ENCODE measurements at regions not wholly inside any gene's neighbourhood (a gene's known extent, or its start where the extent isn't known, plus 50 kb on each side); places are given as distances from the start of the nearest gene placed in this dataset.
"Not testable (repeated sequence)": the region's sequence is repeated elsewhere in the genome, so short reads cannot be mapped to it uniquely, and the experiment has no call there.

DNA sequence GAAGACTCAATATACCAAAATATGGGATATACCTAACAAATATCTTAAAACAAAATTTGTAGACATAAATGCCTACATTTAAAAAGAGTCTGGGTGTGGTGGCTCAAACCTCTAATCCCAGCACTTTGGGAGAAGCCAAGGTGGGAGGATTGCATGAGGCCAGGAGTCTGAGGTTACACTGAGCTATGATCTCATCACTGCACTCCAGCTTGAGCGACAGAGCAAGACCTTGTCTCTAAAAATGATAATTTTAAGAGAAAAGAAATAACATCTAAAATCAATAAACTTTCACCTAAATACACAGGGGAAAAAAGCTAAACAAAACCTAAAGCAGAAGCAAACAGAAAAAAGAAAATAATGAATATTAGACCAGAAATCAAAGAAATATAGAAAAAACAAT lies 102.7 kb upstream of the PBX1 start:
- TF ChIP-seq EZH2phosphoT487 (IDR thresholded peaks at IDR 0.05; ENCODE audit: insufficient read depth, low read depth) (no peak), EZH2 (IDR thresholded peaks at IDR 0.05; ENCODE audit: insufficient read depth, poor library complexity, severe bottlenecking) (no peak)
- H3K9me3 ChIP-seq (ENCODE audit: low read depth), result no peaks in the 10 kb centered on the region
- no peak for DNase-seq
- H3K27ac ChIP-seq, result no peak overlapping the region
- no peak overlapping the region for H2AFZ ChIP-seq
- H3K27me3 ChIP-seq (replicated peaks; ENCODE audit: insufficient read depth), result no peaks in the 10 kb centered on the region
- no peaks in the 10 kb centered on the region for H3F3A ChIP-seq (ENCODE audit: insufficient read depth)
- H3K79me2 ChIP-seq (ENCODE audit: insufficient read depth), result no peaks in the 10 kb centered on the region
- no peaks in the 10 kb centered on the region for H3K4me1 ChIP-seq (ENCODE audit: insufficient read depth)
- H3K9ac ChIP-seq, result no peak overlapping the region
- H4K20me1 ChIP-seq (ENCODE audit: insufficient read depth), result no peaks in the 10 kb centered on the region
- 77 to 95% methylated on average over 1 of the region's 1 CpG for WGBS, 2 experiments (ENCODE audit: low coverage in 1 of 2, low lambda C conversion rate in 2 of 2, missing lambda C conversion rate in 2 of 2)
- no peaks in the 10 kb centered on the region for H3K9me2 ChIP-seq (ENCODE audit: insufficient read depth)
- H3K4me3 ChIP-seq, result no peak overlapping the region
- H3K36me3 ChIP-seq (ENCODE audit: low read depth), result no peaks in the 10 kb centered on the region
- in situ Hi-C loops (cut with MboI), result no loop called here
- H3K4me2 ChIP-seq (ENCODE audit: unreplicated experiment), result no peak overlapping the region

DNA sequence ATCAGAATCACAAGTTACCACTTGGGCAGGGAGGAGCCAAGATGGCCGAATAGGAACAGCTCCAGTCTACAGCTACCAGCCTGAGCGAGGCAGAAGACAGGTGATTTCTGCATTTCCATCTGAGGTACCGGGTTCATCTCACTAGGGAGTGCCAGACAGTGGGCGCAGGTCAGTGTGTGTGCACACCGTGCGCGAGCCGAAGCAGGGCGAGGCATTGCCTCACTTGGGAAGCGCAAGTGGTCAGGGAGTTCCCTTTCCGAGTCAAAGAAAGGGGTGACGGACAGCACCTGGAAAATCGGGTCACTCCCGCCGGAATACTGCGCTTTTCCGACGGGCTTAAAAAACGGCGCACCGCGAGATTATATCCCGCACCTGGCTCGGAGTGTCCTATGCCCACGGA lies 99.8 kb upstream of the PBX1 start:
- H3K4me1 ChIP-seq (ENCODE audit: insufficient read depth); H2AFZ ChIP-seq; H3K9me2 ChIP-seq (ENCODE audit: insufficient read depth); H3K9me3 ChIP-seq (ENCODE audit: low read depth); H3K79me2 ChIP-seq (ENCODE audit: insufficient read depth); in situ Hi-C loops (cut with MboI); H3K27me3 ChIP-seq (replicated peaks; ENCODE audit: insufficient read depth); H3K4me3 ChIP-seq; DNase-seq; H3K36me3 ChIP-seq (ENCODE audit: low read depth); H4K20me1 ChIP-seq (ENCODE audit: insufficient read depth); H3F3A ChIP-seq (ENCODE audit: insufficient read depth); H3K4me2 ChIP-seq (ENCODE audit: unreplicated experiment); H3K27ac ChIP-seq; H3K9ac ChIP-seq: not testable (repeated sequence)
- WGBS, 2 experiments (ENCODE audit: low coverage in 1 of 2, low lambda C conversion rate in 2 of 2, missing lambda C conversion rate in 2 of 2), result 91% methylated on average over 23 to 25 of the region's 25 CpGs

DNA sequence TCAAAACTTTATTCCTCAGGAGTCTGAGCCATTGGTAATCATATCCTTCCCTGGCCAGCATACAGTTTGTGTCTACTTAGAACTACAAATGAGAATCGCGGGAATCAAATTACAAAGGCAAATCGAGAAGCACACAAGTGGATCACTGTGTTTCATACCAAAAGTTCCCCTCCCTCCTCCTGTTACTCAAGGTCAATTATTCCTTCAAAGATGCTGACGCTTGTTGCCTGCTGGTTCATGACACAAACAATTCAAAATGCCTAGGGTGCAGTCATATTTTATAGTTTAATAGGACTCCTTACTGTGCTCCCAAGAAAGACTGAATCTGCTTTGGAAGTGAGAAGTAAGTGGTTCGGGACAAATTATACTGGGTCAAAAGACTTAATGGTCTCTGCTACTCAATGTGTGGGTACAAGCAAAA lies 93.0 kb upstream of the PBX1 start:
- WGBS, 2 experiments (ENCODE audit: low coverage in 1 of 2, low lambda C conversion rate in 2 of 2, missing lambda C conversion rate in 2 of 2), result 79 to 90% methylated on average over 5 of the region's 5 CpGs
- Histone ChIP-seq H3K4me2 (ENCODE audit: unreplicated experiment) (no peak overlapping the region), H3K4me1 (ENCODE audit: insufficient read depth) (no peaks in the 10 kb centered on the region), H3K27ac (no peak overlapping the region), H4K20me1 (ENCODE audit: insufficient read depth) (no peaks in the 10 kb centered on the region), H3K4me3 (no peak overlapping the region), H3F3A (ENCODE audit: insufficient read depth) (no peaks in the 10 kb centered on the region), H3K79me2 (ENCODE audit: insufficient read depth) (no peaks in the 10 kb centered on the region), H3K27me3 (replicated peaks; ENCODE audit: insufficient read depth) (no peaks in the 10 kb centered on the region), H3K9ac (no peak overlapping the region), H3K36me3 (ENCODE audit: low read depth) (no peaks in the 10 kb centered on the region), H2AFZ (no peak overlapping the region), H3K9me2 (ENCODE audit: insufficient read depth) (no peaks in the 10 kb centered on the region), H3K9me3 (ENCODE audit: low read depth) (no peaks in the 10 kb centered on the region)
- DNase-seq, result no peak
- in situ Hi-C loops (cut with MboI), result no loop called here
- TF ChIP-seq EZH2phosphoT487 (IDR thresholded peaks at IDR 0.05; ENCODE audit: insufficient read depth, low read depth) (no peak), EZH2 (IDR thresholded peaks at IDR 0.05; ENCODE audit: insufficient read depth, poor library complexity, severe bottlenecking) (no peak)

DNA sequence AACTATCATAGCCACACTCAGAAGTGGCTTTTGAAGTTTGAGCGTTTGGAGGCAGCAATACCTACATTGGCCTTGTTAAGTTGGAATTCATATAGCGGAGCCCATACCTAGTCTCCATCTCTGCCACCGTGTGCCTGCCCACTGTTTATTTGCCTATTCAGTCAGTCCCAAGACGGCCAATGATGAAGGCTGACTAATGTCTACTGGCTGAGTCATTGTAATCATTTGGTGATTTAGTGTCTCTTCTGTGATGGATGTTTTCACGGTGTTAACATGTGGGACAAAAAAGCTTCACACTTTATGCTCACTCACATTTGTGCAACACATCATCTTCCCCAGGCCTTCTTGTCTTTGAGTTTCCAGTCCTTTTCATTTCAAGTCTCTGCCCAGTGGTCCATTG lies 92.6 kb upstream of the PBX1 start:
- Histone ChIP-seq H2AFZ (no peak overlapping the region), H3K4me3 (no peak overlapping the region), H3K36me3 (ENCODE audit: low read depth) (no peaks in the 10 kb centered on the region), H3F3A (ENCODE audit: insufficient read depth) (no peaks in the 10 kb centered on the region), H3K27ac (no peak overlapping the region), H3K9ac (no peak overlapping the region), H3K9me2 (ENCODE audit: insufficient read depth) (no peaks in the 10 kb centered on the region), H3K4me2 (ENCODE audit: unreplicated experiment) (no peak overlapping the region), H3K27me3 (replicated peaks; ENCODE audit: insufficient read depth) (no peaks in the 10 kb centered on the region), H4K20me1 (ENCODE audit: insufficient read depth) (no peaks in the 10 kb centered on the region), H3K79me2 (ENCODE audit: insufficient read depth) (no peaks in the 10 kb centered on the region), H3K4me1 (ENCODE audit: insufficient read depth) (no peaks in the 10 kb centered on the region), H3K9me3 (ENCODE audit: low read depth) (no peaks in the 10 kb centered on the region)
- TF ChIP-seq EZH2phosphoT487 (IDR thresholded peaks at IDR 0.05; ENCODE audit: insufficient read depth, low read depth), result no peak
- no peak for TF ChIP-seq EZH2 (IDR thresholded peaks at IDR 0.05; ENCODE audit: insufficient read depth, poor library complexity, severe bottlenecking)
- in situ Hi-C loops (cut with MboI), result no loop called here
- DNase-seq, result peak; percentile 18
- 45 to 50% methylated on average over 5 of the region's 5 CpGs for WGBS, 2 experiments (ENCODE audit: low coverage in 1 of 2, low lambda C conversion rate in 2 of 2, missing lambda C conversion rate in 2 of 2)

DNA sequence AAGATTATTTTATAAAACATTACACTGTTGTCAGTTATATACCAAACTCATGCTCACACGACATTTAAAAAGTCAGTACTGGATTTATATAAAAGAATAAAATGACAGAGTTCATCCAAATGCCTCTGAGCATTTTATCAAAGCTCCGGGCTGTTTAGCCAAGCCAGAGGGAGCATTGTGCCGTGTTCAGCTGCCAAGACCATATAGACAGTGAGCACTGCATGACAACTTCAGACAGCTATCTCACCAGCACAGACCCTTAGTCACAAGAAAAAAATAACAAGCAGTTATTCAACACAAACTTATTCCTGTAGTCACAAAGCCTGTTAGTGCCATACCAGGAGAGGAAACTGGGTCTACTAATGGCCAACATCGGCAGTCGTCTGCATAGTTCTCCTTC lies 88.0 kb upstream of the PBX1 start:
- DNase-seq, result peak; percentile 9
- Histone ChIP-seq H3K27me3 (replicated peaks; ENCODE audit: insufficient read depth) (no peaks in the 10 kb centered on the region), H3F3A (ENCODE audit: insufficient read depth) (no peaks in the 10 kb centered on the region), H3K4me2 (ENCODE audit: unreplicated experiment) (no peak overlapping the region), H3K27ac (no peak overlapping the region), H3K36me3 (ENCODE audit: low read depth) (no peaks in the 10 kb centered on the region), H3K9me3 (ENCODE audit: low read depth) (no peaks in the 10 kb centered on the region), H3K9ac (no peak overlapping the region), H3K4me3 (no peak overlapping the region), H3K4me1 (ENCODE audit: insufficient read depth) (no peaks in the 10 kb centered on the region), H4K20me1 (ENCODE audit: insufficient read depth) (no peaks in the 10 kb centered on the region), H3K79me2 (ENCODE audit: insufficient read depth) (no peaks in the 10 kb centered on the region), H2AFZ (no peak overlapping the region), H3K9me2 (ENCODE audit: insufficient read depth) (0 out of 2 replicates have a peak, but pooled peaks cover 2% of the 10 kb centered on the region)
- 30 to 38% methylated on average over 5 of the region's 5 CpGs for WGBS, 2 experiments (ENCODE audit: low coverage in 1 of 2, low lambda C conversion rate in 2 of 2, missing lambda C conversion rate in 2 of 2)
- in situ Hi-C loops (cut with MboI), result no loop called here
- TF ChIP-seq EZH2 (IDR thresholded peaks at IDR 0.05; ENCODE audit: insufficient read depth, poor library complexity, severe bottlenecking) (no peak), EZH2phosphoT487 (IDR thresholded peaks at IDR 0.05; ENCODE audit: insufficient read depth, low read depth) (no peak)
